Calu3 (cell line): ENCODE measurements at regions not wholly inside any gene's neighbourhood (a gene's known extent, or its start where the extent isn't known, plus 50 kb on each side); places are given as distances from the start of the nearest gene placed in this dataset.
A peak's percentile ranks its signal among the peaks of the same experiment; 100 is the strongest.

Experiments used
- BruUV-seq: library from RNA; stranded (reverse); fragments of 400-500 nt; replicated peaks from 2 replicates; lab custom pipeline; 2021; lab: Mats Ljungman, UMichigan
- CTCF ChIA-PET: fragments of 300-600 bp; sonication (Branson Sonifier 250); formaldehyde crosslinking; loops from one replicate; lab custom pipeline; 2022; ENCODE audit warnings: antibody characterized with exemption; lab: Charles Lee
- DNase-seq: peaks from one replicate; pipeline ENCODE4 v3.0.0; 2022
- H3K27ac Mint-ChIP-seq: one replicate; pipeline ENCODE4 v1.8.0; 2022; ENCODE audit warnings: mixed read lengths; ENCODE audit not compliant: unreplicated experiment
- H3K27me3 Mint-ChIP-seq: one replicate; pipeline ENCODE4 v1.8.0; 2022; ENCODE audit warnings: mixed read lengths; ENCODE audit not compliant: unreplicated experiment
- H3K36me3 Mint-ChIP-seq: one replicate; pipeline ENCODE4 v1.8.0; 2022; ENCODE audit warnings: mild to moderate bottlenecking, moderate library complexity, mixed read lengths; ENCODE audit not compliant: insufficient read depth, unreplicated experiment
- H3K4me1 Mint-ChIP-seq: one replicate; pipeline ENCODE4 v1.8.0; 2022; ENCODE audit warnings: mild to moderate bottlenecking, low read depth, mixed read lengths; ENCODE audit not compliant: unreplicated experiment
- H3K4me3 Mint-ChIP-seq: one replicate; pipeline ENCODE4 v1.8.0; 2022; ENCODE audit warnings: mild to moderate bottlenecking, low read depth, moderate library complexity, mixed read lengths; ENCODE audit not compliant: unreplicated experiment
- H3K9me3 Mint-ChIP-seq: one replicate; pipeline ENCODE4 v1.8.0; 2022; ENCODE audit warnings: low read depth, mixed read lengths; ENCODE audit not compliant: unreplicated experiment
- CTCF ChIP-seq: fragments of 200-600 bp; IDR thresholded peaks from one replicate; pipeline ENCODE4 v1.8.0; 2022; ENCODE audit warnings: antibody characterized with exemption; ENCODE audit not compliant: unreplicated experiment
- intact Hi-C: fragments of 100-400 bp; cut with micrococcal nuclease; formaldehyde crosslinking; loops from one replicate; pipeline ENCODE4 v1.10.0; 2022; ENCODE audit not compliant: unreplicated experiment

GRCh38 chr18:22691946-22692710, 241.0 kb upstream of the RBBP8 start:
- Mint-ChIP-seq H3K27ac (no peak overlapping the region), H3K4me3 (no peak overlapping the region), H3K27me3 (no peaks in the 10 kb centered on the region), H3K4me1 (peaks cover 10% of the 10 kb centered on the region), H3K36me3 (peaks cover 4% of the 10 kb centered on the region), H3K9me3 (no peaks in the 10 kb centered on the region)
- CTCF ChIA-PET = no interaction called here
- TF ChIP-seq CTCF = no peak
- BruUV-seq = no TSS peak
- intact Hi-C loops = no loop called here
- no peak for DNase-seq

GRCh38 chr18:22694954-22695353, 238.2 kb upstream of the RBBP8 start:
- intact Hi-C loops = no loop called here
- DNase-seq = peak; percentile 57
- Mint-ChIP-seq H3K36me3 (peaks cover 4% of the 10 kb centered on the region), H3K4me1 (peaks cover 14% of the 10 kb centered on the region), H3K4me3 (no peak overlapping the region), H3K9me3 (peaks cover 2% of the 10 kb centered on the region), H3K27me3 (no peaks in the 10 kb centered on the region), H3K27ac (peak overlapping the region; percentile 15)
- BruUV-seq = no TSS peak
- CTCF ChIA-PET = no interaction called here
- no peak for TF ChIP-seq CTCF

GRCh38 chr18:22695674-22696073, 237.5 kb upstream of the RBBP8 start:
- Mint-ChIP-seq H3K9me3 (peaks cover 3% of the 10 kb centered on the region), H3K36me3 (peaks cover 4% of the 10 kb centered on the region), H3K4me1 (peaks cover 17% of the 10 kb centered on the region), H3K4me3 (no peak overlapping the region), H3K27me3 (no peaks in the 10 kb centered on the region), H3K27ac (no peak overlapping the region)
- CTCF ChIA-PET = no interaction called here
- DNase-seq = no peak
- no TSS peak for BruUV-seq
- intact Hi-C loops = no loop called here
- TF ChIP-seq CTCF = no peak

- no peak for DNase-seq
- H3K27ac Mint-ChIP-seq = no peak overlapping the region
- intact Hi-C loops = no loop called here
- peaks cover 17% of the 10 kb centered on the region for H3K4me1 Mint-ChIP-seq
- no TSS peak for BruUV-seq
- peaks cover 3% of the 10 kb centered on the region for H3K9me3 Mint-ChIP-seq
- peaks cover 4% of the 10 kb centered on the region for H3K36me3 Mint-ChIP-seq
- H3K4me3 Mint-ChIP-seq = no peak overlapping the region
- CTCF ChIA-PET = no interaction called here
- no peak for TF ChIP-seq CTCF
- no peaks in the 10 kb centered on the region for H3K27me3 Mint-ChIP-seq
Measured at GRCh38 chr18:22697561-22697960, 235.6 kb upstream of the RBBP8 start.
